Hepatocyte (in vitro differentiated cells): ENCODE measurements at regions not wholly inside any gene's neighbourhood (a gene's known extent, or its start where the extent isn't known, plus 50 kb on each side); places are given as distances from the start of the nearest gene placed in this dataset.

Source experiments
- CTCF ChIP-seq: fragments of 200-600 bp; sonication (generic); IDR thresholded peaks from 2 replicates; pipeline ENCODE4 v1.5.1; 2016; ENCODE audit warnings: antibody characterized with exemption, mild to moderate bottlenecking; ENCODE audit not compliant: poor library complexity
- EZH2 ChIP-seq: fragments of 200-600 bp; sonication (generic); IDR thresholded peaks from 2 replicates; pipeline ENCODE4 v1.6.1; 2016; ENCODE audit warnings: antibody characterized with exemption, mild to moderate bottlenecking, borderline replicate concordance

- TF ChIP-seq CTCF (no peak), EZH2 (no peak)
Measured at GRCh38 chr5:119902593-119902992, 273.2 kb downstream of the FAM170A start.
